ENCODE measurements at regions not wholly inside any gene's neighbourhood (a gene's known extent, or its start where the extent isn't known, plus 50 kb on each side); places are given as distances from the start of the nearest gene placed in this dataset.

DNA sequence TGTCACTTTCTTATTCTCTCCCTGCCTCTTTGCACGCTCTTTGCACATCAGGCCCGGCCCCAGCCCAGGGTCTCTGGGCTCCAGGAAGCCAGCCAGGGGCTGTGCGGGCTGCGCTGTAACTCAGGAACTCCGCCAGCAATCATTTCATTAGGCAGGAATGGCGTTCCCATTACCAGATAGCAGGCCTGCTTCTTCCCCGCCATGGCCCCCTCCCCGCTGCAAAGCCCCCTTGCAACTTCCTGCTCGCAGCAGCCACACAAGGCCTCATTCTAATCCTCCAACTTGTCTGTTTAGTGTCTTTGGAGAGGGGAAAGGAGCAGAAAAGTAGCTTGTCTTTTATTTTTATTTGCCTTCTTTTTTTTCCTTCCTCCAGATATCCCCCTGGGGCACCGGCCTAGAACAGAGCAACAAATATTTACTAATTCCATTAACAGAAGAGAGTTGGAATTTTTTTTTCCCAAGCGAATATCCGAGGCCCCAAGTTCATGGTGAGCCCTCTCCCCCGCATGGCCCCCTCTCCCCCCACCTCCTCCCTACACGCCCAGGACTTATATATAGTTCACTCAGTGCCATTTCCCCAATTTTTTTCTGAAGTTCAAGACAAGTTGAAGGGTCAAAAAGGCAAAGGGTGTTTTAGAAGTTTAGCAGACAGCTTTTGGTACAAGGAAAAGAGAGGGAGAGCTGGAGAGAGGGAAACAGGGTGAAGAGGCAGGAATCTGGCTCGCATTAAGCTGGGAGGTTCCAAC lies 329.4 kb upstream of the TBX3 start:
- no peak for TF ChIP-seq POLR2A (IDR thresholded peaks at IDR 0.05)
- TF ChIP-seq, protein P1, sequence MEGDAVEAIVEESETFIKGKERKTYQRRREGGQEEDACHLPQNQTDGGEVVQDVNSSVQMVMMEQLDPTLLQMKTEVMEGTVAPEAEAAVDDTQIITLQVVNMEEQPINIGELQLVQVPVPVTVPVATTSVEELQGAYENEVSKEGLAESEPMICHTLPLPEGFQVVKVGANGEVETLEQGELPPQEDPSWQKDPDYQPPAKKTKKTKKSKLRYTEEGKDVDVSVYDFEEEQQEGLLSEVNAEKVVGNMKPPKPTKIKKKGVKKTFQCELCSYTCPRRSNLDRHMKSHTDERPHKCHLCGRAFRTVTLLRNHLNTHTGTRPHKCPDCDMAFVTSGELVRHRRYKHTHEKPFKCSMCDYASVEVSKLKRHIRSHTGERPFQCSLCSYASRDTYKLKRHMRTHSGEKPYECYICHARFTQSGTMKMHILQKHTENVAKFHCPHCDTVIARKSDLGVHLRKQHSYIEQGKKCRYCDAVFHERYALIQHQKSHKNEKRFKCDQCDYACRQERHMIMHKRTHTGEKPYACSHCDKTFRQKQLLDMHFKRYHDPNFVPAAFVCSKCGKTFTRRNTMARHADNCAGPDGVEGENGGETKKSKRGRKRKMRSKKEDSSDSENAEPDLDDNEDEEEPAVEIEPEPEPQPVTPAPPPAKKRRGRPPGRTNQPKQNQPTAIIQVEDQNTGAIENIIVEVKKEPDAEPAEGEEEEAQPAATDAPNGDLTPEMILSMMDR (IDR thresholded peaks at IDR 0.05): no peak

Data from lower leg skin (tissue), 3 donors.